ENCODE measurements at regions not wholly inside any gene's neighbourhood (a gene's known extent, or its start where the extent isn't known, plus 50 kb on each side); places are given as distances from the start of the nearest gene placed in this dataset.
"Not testable (repeated sequence)": the region's sequence is repeated elsewhere in the genome, so short reads cannot be mapped to it uniquely, and the experiment has no call there.

DNA sequence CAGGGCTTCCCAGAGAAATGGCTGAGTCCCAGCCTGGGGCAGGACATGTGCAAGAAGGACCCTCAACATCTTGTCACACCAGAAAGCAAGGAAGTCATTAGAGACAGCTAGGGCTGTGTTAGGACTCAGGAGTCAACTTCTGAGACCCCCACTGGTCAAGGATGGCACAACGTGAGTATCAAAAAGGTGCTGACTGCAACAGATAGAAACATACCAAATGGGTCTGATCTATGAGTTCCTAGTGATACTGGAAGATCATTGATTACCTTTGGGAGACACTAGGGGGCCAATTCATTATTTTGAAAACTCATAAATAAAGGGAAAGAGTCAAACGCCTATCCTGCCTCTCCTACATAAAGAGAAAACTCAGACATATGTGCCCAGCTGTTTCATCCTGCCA lies 73.5 kb upstream of the GJB6 start:
- dilution Hi-C loops (cut with HindIII; ENCODE audit: low sequenced_read_pairs, unreplicated experiment) (no loop called here), intact Hi-C loops (cut with micrococcal nuclease) (no loop called here), in situ Hi-C loops (cut with MboI; ENCODE audit: low sequenced_read_pairs) (no loop called here)
- Histone ChIP-seq H4K91ac (ENCODE audit: insufficient read depth, low read depth, low read length) (no peak overlapping the region), H3K9me1 (ENCODE audit: insufficient read depth, low read length) (no peaks in the 10 kb centered on the region), H4K5ac (ENCODE audit: low read depth, low read length) (no peak overlapping the region), H2BK15ac (ENCODE audit: low read depth, low read length) (no peak overlapping the region), H2BK20ac (ENCODE audit: low read depth, low read length) (no peak overlapping the region), H3K36me3 (ENCODE audit: control insufficient read depth, insufficient read depth, low read length) (no peaks in the 10 kb centered on the region), H4K8ac (ENCODE audit: low read depth in 2 of 2, low read length in 2 of 2) (no peak overlapping the region), H4K20me1 (ENCODE audit: insufficient read depth, low read length) (no peaks in the 10 kb centered on the region), H2BK120ac (ENCODE audit: low read depth, low read length) (no peak overlapping the region), H3K4me3 (ENCODE audit: insufficient read depth, low read depth, low read length) (no peak overlapping the region), H3K23ac (ENCODE audit: low read depth, low read length) (no peak overlapping the region), H3K27me3 (ENCODE audit: control insufficient read depth, insufficient read depth, low read length) (peaks cover 35% of the 10 kb centered on the region), H2AK9ac (replicated peaks; ENCODE audit: low read depth, low read length, poor library complexity) (no peak overlapping the region), H2BK5ac (ENCODE audit: low read depth, low read length, poor library complexity, severe bottlenecking) (no peak overlapping the region), H3K4me1 (ENCODE audit: control insufficient read depth, insufficient read depth, low read length) (no peaks in the 10 kb centered on the region; the same call in 1 of the 2 replicates), H2AK5ac (ENCODE audit: low read depth, low read length) (no peak overlapping the region), H3K18ac (ENCODE audit: low read depth, low read length) (no peak overlapping the region), H3K9me3 (ENCODE audit: control insufficient read depth, insufficient read depth, low read length) (peaks cover 12% of the 10 kb centered on the region), H3K27ac (ENCODE audit: insufficient read depth, low read length) (no peak overlapping the region), H3K79me1 (ENCODE audit: low read depth in 1 of 2, low read length in 2 of 2) (no peaks in the 10 kb centered on the region), H2AFZ (replicated peaks; ENCODE audit: low read length, poor library complexity) (no peak overlapping the region), H3K4ac (ENCODE audit: low read depth, low read length) (no peak overlapping the region), H3K9ac (ENCODE audit: low read depth, low read length) (no peak overlapping the region), H3K14ac (replicated peaks; ENCODE audit: low read depth, low read length) (no peak overlapping the region), H3K56ac (ENCODE audit: extremely low read depth, insufficient read depth, low read length) (no peak overlapping the region), H3K4me2 (ENCODE audit: low read depth, low read length) (no peak overlapping the region)
- DNase-seq (no peak), ATAC-seq (ENCODE audit: low read depth) (no peak)
- TF ChIP-seq CHD1 (IDR thresholded peaks at IDR 0.05; ENCODE audit: low read depth, low read length) (no peak), POLR2A (IDR thresholded peaks at IDR 0.05; ENCODE audit: low read depth, low read length) (no peak), CEBPB (IDR thresholded peaks at IDR 0.05; ENCODE audit: low read depth, low read length) (no peak), FOS (IDR thresholded peaks at IDR 0.05; ENCODE audit: low read depth, low read length) (no peak)
- TF ChIP-seq, protein P1, sequence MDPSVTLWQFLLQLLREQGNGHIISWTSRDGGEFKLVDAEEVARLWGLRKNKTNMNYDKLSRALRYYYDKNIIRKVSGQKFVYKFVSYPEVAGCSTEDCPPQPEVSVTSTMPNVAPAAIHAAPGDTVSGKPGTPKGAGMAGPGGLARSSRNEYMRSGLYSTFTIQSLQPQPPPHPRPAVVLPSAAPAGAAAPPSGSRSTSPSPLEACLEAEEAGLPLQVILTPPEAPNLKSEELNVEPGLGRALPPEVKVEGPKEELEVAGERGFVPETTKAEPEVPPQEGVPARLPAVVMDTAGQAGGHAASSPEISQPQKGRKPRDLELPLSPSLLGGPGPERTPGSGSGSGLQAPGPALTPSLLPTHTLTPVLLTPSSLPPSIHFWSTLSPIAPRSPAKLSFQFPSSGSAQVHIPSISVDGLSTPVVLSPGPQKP (IDR thresholded peaks at IDR 0.05; ENCODE audit: borderline replicate concordance, low read depth, low read length), result no peak
- ChIA-PET CTCF (no interaction called here), POLR2A (ENCODE audit: unreplicated experiment) (no interaction called here)
- WGBS, 2 experiments (ENCODE audit: extremely low coverage in 2 of 2, insufficient read length in 1 of 2), result no CpG with 5 or more reads among the region's 2 CpGs
- no TSS peak for BruUV-seq (replicated peaks)

DNA sequence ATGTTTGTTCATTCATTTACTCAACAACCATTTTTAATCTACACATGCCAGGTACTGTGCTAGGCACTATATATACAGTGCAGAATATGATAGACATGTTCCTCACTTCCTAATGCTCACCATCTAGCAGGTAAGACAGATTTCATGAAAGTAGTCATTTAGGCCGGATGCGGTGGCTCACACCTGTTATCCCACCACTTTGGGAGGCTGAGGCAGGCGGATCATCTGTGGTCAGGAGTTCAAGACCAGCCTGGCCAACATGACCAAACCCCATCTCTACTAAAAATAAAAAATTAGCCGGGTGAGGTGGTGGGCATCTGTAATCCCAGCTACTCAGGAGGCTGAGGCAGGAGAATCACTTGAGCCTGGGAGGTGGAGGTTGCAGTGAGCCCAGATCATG lies 71.9 kb upstream of the GJB6 start:
- H3K27ac ChIP-seq (ENCODE audit: insufficient read depth, low read length); H2BK20ac ChIP-seq (ENCODE audit: low read depth, low read length); H4K91ac ChIP-seq (ENCODE audit: insufficient read depth, low read depth, low read length); DNase-seq; H3K23ac ChIP-seq (ENCODE audit: low read depth, low read length); POLR2A ChIA-PET (ENCODE audit: unreplicated experiment); H4K5ac ChIP-seq (ENCODE audit: low read depth, low read length); H3K9ac ChIP-seq (ENCODE audit: low read depth, low read length); intact Hi-C loops (cut with micrococcal nuclease); BruUV-seq (replicated peaks); H3K4me1 ChIP-seq (ENCODE audit: control insufficient read depth, insufficient read depth, low read length); H2BK15ac ChIP-seq (ENCODE audit: low read depth, low read length); H3K9me1 ChIP-seq (ENCODE audit: insufficient read depth, low read length); H2AFZ ChIP-seq (replicated peaks; ENCODE audit: low read length, poor library complexity); H3K4me2 ChIP-seq (ENCODE audit: low read depth, low read length); H3K36me3 ChIP-seq (ENCODE audit: control insufficient read depth, insufficient read depth, low read length); ATAC-seq (ENCODE audit: low read depth); H3K4ac ChIP-seq (ENCODE audit: low read depth, low read length); H4K20me1 ChIP-seq (ENCODE audit: insufficient read depth, low read length); H3K4me3 ChIP-seq (ENCODE audit: insufficient read depth, low read depth, low read length); H3K79me1 ChIP-seq (ENCODE audit: low read depth in 1 of 2, low read length in 2 of 2); H2AK5ac ChIP-seq (ENCODE audit: low read depth, low read length); H3K14ac ChIP-seq (replicated peaks; ENCODE audit: low read depth, low read length); dilution Hi-C loops (cut with HindIII; ENCODE audit: low sequenced_read_pairs, unreplicated experiment); H4K8ac ChIP-seq (ENCODE audit: low read depth in 2 of 2, low read length in 2 of 2); H2BK120ac ChIP-seq (ENCODE audit: low read depth, low read length); H2BK5ac ChIP-seq (ENCODE audit: low read depth, low read length, poor library complexity, severe bottlenecking); H2AK9ac ChIP-seq (replicated peaks; ENCODE audit: low read depth, low read length, poor library complexity); H3K56ac ChIP-seq (ENCODE audit: extremely low read depth, insufficient read depth, low read length); H3K18ac ChIP-seq (ENCODE audit: low read depth, low read length); in situ Hi-C loops (cut with MboI; ENCODE audit: low sequenced_read_pairs): not testable (repeated sequence)
- H3K9me3 ChIP-seq (ENCODE audit: control insufficient read depth, insufficient read depth, low read length), result peaks cover 12% of the 10 kb centered on the region
- no CpG with 5 or more reads among the region's 4 CpGs for WGBS, 2 experiments (ENCODE audit: extremely low coverage in 2 of 2, insufficient read length in 1 of 2)
- peaks cover 42% of the 10 kb centered on the region for H3K27me3 ChIP-seq (ENCODE audit: control insufficient read depth, insufficient read depth, low read length)
- CTCF ChIA-PET, result interaction anchor here (0.7 to 0.9 kb wide), 2 partner anchors 109 to 161 kb away, joined by 3 to 6 read pairs; no protein-coding TSS in a partner anchor
